Stimulated activated CD4-positive, alpha-beta T cell treated with anti-CD3 and anti-CD28 coated beads, Interleukin-15, amount 100 ng/mL, for 48 hours (primary cell): ENCODE measurements at regions not wholly inside any gene's neighbourhood (a gene's known extent, or its start where the extent isn't known, plus 50 kb on each side); places are given as distances from the start of the nearest gene placed in this dataset.
"Not testable (repeated sequence)": the region's sequence is repeated elsewhere in the genome, so short reads cannot be mapped to it uniquely, and the experiment has no call there.

Experiments
- DNase-seq, 2 donors: peaks; one replicate each; pipeline ENCODE4 v3.0.0-alpha.2; 2020; ENCODE audit warnings: low read depth in 2 of 2

GRCh38 chr17:15860774-15861173, 84.2 kb upstream of the ADORA2B start:
- not testable (repeated sequence) for DNase-seq

- DNase-seq, result not testable (repeated sequence)
Measured at GRCh38 chr17:15864061-15864460, 80.9 kb upstream of the ADORA2B start.

- DNase-seq, result not testable (repeated sequence)
Measured at GRCh38 chr17:15864472-15864871, 80.5 kb upstream of the ADORA2B start.

GRCh38 chr17:15866015-15866414, 78.9 kb upstream of the ADORA2B start:
- DNase-seq, result not testable (repeated sequence)

- DNase-seq, result not testable (repeated sequence)
Measured at GRCh38 chr17:15867331-15867730, 77.6 kb upstream of the ADORA2B start.

- DNase-seq, result not testable (repeated sequence)
Measured at GRCh38 chr17:15869868-15870267, 75.1 kb upstream of the ADORA2B start.

GRCh38 chr17:15872677-15873076, 72.3 kb upstream of the ADORA2B start:
- DNase-seq, result not testable (repeated sequence)

- not testable (repeated sequence) for DNase-seq
Measured at GRCh38 chr17:15877882-15878500, 66.9 kb upstream of the ADORA2B start.

- DNase-seq, result no peak
Measured at GRCh38 chr17:15882058-15882720, 62.7 kb upstream of the ADORA2B start.

GRCh38 chr17:15882777-15883176, 62.2 kb upstream of the ADORA2B start:
- DNase-seq, result no peak

- DNase-seq, result no peak
Measured at GRCh38 chr17:15883617-15884111, 61.3 kb upstream of the ADORA2B start.

- DNase-seq, result no peak
Measured at GRCh38 chr17:15884731-15885130, 60.2 kb upstream of the ADORA2B start.

GRCh38 chr17:15885770-15886169, 59.2 kb upstream of the ADORA2B start:
- no peak for DNase-seq

- no peak for DNase-seq
Measured at GRCh38 chr17:15886221-15886620, 58.7 kb upstream of the ADORA2B start.

GRCh38 chr17:15886804-15887203, 58.1 kb upstream of the ADORA2B start:
- no peak for DNase-seq

GRCh38 chr17:15888436-15888835, 56.5 kb upstream of the ADORA2B start:
- no peak for DNase-seq

- DNase-seq, result no peak
Measured at GRCh38 chr17:15890279-15890892, 54.5 kb upstream of the ADORA2B start.

GRCh38 chr17:15891318-15891717, 53.6 kb upstream of the ADORA2B start:
- DNase-seq, result no peak

GRCh38 chr17:15892244-15892643, 52.7 kb upstream of the ADORA2B start:
- DNase-seq, result no peak

GRCh38 chr17:15892731-15893657, 51.9 kb upstream of the ADORA2B start:
- no peak for DNase-seq

GRCh38 chr17:15893658-15894024, 51.3 kb upstream of the ADORA2B start:
- DNase-seq, result no peak

- DNase-seq, result no peak
Measured at GRCh38 chr17:15894258-15894657, 50.7 kb upstream of the ADORA2B start.
